ENCODE measurements at regions not wholly inside any gene's neighbourhood (a gene's known extent, or its start where the extent isn't known, plus 50 kb on each side); places are given as distances from the start of the nearest gene placed in this dataset.

DNA sequence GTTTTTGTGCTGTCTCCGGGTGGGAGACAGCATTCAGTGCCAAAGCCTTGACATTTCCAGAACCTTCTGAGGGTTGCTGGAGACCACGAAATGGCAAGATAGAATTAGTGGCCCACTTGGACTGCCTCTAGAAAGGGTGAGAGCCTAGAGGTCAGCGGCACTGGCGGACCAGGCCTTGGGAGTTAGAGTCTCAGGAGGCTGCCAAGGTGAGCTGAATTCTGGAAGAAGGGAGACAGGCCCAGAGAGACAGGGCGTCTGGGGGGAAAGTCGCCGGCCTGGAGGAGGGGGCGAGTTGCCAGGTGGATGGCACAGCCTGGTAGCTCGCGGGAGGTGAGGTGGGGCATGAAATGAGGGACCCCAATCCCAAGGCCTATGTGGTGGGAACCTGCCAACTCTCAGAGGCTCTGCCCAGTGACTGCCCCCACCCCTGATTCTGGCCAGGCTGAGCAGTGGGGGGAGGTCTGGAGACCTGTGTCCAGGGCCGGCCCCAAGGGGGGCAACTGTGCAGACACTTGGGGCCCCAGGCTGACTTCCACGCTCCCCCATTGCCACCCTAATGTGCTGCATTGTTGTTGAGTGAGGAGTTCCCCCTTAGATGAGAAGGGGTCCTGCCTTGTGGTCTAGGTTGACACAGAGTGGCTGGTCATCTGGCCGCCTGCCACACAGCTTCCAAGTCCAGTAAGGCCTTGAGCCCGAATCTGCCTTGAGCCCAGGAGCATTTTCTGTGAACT, 211.1 kb upstream of the CIBAR2 start:
- no peak for TF ChIP-seq CREB1 (IDR thresholded peaks at IDR 0.05)
- no peak for TF ChIP-seq CREB1 (CRISPR knock-in tag; IDR thresholded peaks at IDR 0.05)
- TF ChIP-seq, protein P1, sequence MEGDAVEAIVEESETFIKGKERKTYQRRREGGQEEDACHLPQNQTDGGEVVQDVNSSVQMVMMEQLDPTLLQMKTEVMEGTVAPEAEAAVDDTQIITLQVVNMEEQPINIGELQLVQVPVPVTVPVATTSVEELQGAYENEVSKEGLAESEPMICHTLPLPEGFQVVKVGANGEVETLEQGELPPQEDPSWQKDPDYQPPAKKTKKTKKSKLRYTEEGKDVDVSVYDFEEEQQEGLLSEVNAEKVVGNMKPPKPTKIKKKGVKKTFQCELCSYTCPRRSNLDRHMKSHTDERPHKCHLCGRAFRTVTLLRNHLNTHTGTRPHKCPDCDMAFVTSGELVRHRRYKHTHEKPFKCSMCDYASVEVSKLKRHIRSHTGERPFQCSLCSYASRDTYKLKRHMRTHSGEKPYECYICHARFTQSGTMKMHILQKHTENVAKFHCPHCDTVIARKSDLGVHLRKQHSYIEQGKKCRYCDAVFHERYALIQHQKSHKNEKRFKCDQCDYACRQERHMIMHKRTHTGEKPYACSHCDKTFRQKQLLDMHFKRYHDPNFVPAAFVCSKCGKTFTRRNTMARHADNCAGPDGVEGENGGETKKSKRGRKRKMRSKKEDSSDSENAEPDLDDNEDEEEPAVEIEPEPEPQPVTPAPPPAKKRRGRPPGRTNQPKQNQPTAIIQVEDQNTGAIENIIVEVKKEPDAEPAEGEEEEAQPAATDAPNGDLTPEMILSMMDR (CRISPR knock-in tag; IDR thresholded peaks at IDR 0.05) = no peak
- no peak for TF ChIP-seq ZNF468 (CRISPR knock-in tag; IDR thresholded peaks at IDR 0.05)
- TF ChIP-seq TCF7 (IDR thresholded peaks at IDR 0.05; ENCODE audit: low read depth) = no peak
- TF ChIP-seq, protein P2, sequence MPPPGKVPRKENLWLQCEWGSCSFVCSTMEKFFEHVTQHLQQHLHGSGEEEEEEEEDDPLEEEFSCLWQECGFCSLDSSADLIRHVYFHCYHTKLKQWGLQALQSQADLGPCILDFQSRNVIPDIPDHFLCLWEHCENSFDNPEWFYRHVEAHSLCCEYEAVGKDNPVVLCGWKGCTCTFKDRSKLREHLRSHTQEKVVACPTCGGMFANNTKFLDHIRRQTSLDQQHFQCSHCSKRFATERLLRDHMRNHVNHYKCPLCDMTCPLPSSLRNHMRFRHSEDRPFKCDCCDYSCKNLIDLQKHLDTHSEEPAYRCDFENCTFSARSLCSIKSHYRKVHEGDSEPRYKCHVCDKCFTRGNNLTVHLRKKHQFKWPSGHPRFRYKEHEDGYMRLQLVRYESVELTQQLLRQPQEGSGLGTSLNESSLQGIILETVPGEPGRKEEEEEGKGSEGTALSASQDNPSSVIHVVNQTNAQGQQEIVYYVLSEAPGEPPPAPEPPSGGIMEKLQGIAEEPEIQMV (CRISPR knock-in tag; IDR thresholded peaks at IDR 0.05; ENCODE audit: low read depth) = no peak
- TF ChIP-seq KDM1A (CRISPR knock-in tag; IDR thresholded peaks at IDR 0.05) = no peak
- TF ChIP-seq KLF16 (CRISPR knock-in tag; IDR thresholded peaks at IDR 0.05) = no peak
- TF ChIP-seq, protein P3, sequence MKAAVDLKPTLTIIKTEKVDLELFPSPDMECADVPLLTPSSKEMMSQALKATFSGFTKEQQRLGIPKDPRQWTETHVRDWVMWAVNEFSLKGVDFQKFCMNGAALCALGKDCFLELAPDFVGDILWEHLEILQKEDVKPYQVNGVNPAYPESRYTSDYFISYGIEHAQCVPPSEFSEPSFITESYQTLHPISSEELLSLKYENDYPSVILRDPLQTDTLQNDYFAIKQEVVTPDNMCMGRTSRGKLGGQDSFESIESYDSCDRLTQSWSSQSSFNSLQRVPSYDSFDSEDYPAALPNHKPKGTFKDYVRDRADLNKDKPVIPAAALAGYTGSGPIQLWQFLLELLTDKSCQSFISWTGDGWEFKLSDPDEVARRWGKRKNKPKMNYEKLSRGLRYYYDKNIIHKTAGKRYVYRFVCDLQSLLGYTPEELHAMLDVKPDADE (CRISPR knock-in tag; IDR thresholded peaks at IDR 0.05) = no peak
- no peak for TF ChIP-seq SMAD1 (CRISPR knock-in tag; IDR thresholded peaks at IDR 0.05; ENCODE audit: borderline replicate concordance, low read depth)
